GM23248 (cell line): ENCODE measurements at regions not wholly inside any gene's neighbourhood (a gene's known extent, or its start where the extent isn't known, plus 50 kb on each side); places are given as distances from the start of the nearest gene placed in this dataset.

Experiments
- DNase-seq: peaks from one replicate; pipeline ENCODE4 v3.0.0-alpha.2; 2015
- H2AFZ ChIP-seq: fragments of 200-600 bp; sonication (generic); 2 replicates; pipeline ENCODE4 v1.6.1; 2016; ENCODE audit warnings: antibody characterized with exemption
- H3F3A ChIP-seq: fragments of 200-600 bp; sonication (generic); 2 replicates; pipeline ENCODE4 v1.6.1; 2016; ENCODE audit warnings: mild to moderate bottlenecking, antibody characterized with exemption, mixed run types; ENCODE audit not compliant: insufficient read depth
- H3K27ac ChIP-seq: fragments of 200-600 bp; sonication (generic); 2 replicates; pipeline ENCODE4 v1.5.1; 2016; ENCODE audit warnings: mild to moderate bottlenecking
- H3K27me3 ChIP-seq: fragments of 200-600 bp; sonication (generic); replicated peaks from 2 replicates; pipeline ENCODE4 v1.6.1; 2016; ENCODE audit warnings: mild to moderate bottlenecking; ENCODE audit not compliant: insufficient read depth
- H3K36me3 ChIP-seq: fragments of 200-600 bp; sonication (generic); 2 replicates; pipeline ENCODE4 v1.6.1; 2016; ENCODE audit warnings: low read depth, mild to moderate bottlenecking
- H3K4me1 ChIP-seq: fragments of 200-600 bp; sonication (generic); 2 replicates; pipeline ENCODE4 v1.6.1; 2016; ENCODE audit warnings: mild to moderate bottlenecking; ENCODE audit not compliant: insufficient read depth
- H3K4me2 ChIP-seq: fragments of 200-600 bp; sonication (generic); one replicate; pipeline ENCODE4 v1.6.1; 2016; ENCODE audit warnings: mild to moderate bottlenecking; ENCODE audit not compliant: unreplicated experiment
- H3K4me3 ChIP-seq: fragments of 200-600 bp; sonication (generic); 2 replicates; pipeline ENCODE4 v1.5.1; 2016; ENCODE audit warnings: mild to moderate bottlenecking
- H3K79me2 ChIP-seq: fragments of 200-600 bp; sonication (generic); 2 replicates; pipeline ENCODE4 v1.6.1; 2016; ENCODE audit warnings: mild to moderate bottlenecking; ENCODE audit not compliant: insufficient read depth
- H3K9ac ChIP-seq: fragments of 200-600 bp; sonication (generic); 2 replicates; pipeline ENCODE4 v1.6.1; 2016; ENCODE audit warnings: mild to moderate bottlenecking
- H3K9me2 ChIP-seq: fragments of 200-600 bp; sonication (generic); 2 replicates; pipeline ENCODE4 v1.6.1; 2016; ENCODE audit warnings: mixed run types, mild to moderate bottlenecking, moderate library complexity; ENCODE audit not compliant: insufficient read depth
- H3K9me3 ChIP-seq: fragments of 200-600 bp; sonication (generic); one replicate; pipeline ENCODE4 v1.6.1; 2017; ENCODE audit warnings: low read depth
- H4K20me1 ChIP-seq: fragments of 200-600 bp; sonication (generic); 2 replicates; pipeline ENCODE4 v1.6.0; 2016; ENCODE audit not compliant: insufficient read depth
- EZH2 ChIP-seq: fragments of 200-600 bp; sonication (generic); IDR thresholded peaks from 2 replicates; pipeline ENCODE4 v1.6.1; 2018; ENCODE audit warnings: antibody characterized with exemption, mild to moderate bottlenecking; ENCODE audit not compliant: insufficient read depth, poor library complexity, severe bottlenecking
- EZH2phosphoT487 ChIP-seq: fragments of 200-600 bp; sonication (generic); IDR thresholded peaks from 2 replicates; pipeline ENCODE4 v1.6.1; 2018; ENCODE audit warnings: antibody characterized with exemption, moderate library complexity, mild to moderate bottlenecking, low read depth; ENCODE audit not compliant: insufficient read depth
- WGBS, 2 experiments: methylation state at CpG; one replicate each; pipeline ENCODE4 v1.1.6; 2015 to 2017; ENCODE audit warnings: low lambda C conversion rate in 2 of 2, low coverage in 1 of 2; ENCODE audit errors: missing lambda C conversion rate in 2 of 2; 5-methylcytosine and 5-hydroxymethylcytosine counted together
- in situ Hi-C: fragments of 300-500 bp; cut with MboI; formaldehyde crosslinking; loops from 2 replicates; pipeline ENCODE4 v1.15.0; 2020

DNA sequence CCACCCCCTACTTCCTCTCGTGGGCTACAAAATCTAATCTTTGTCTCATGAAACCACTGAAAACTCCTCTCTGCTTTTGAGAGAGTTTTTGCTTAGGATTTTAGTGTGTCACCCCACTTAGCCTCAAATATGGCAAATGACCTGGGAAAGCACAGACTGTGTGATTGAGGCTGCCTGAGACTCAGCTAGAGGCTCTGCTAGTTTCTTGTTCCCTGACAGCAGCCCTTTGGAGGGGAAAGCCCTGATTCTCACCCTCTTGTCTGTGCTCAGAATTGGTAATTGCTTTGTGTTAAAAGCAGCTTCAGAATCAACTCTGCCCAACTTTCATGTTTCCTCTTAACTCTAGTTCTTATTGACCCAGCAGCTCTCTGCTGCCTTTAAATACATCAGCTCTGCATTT is 85.6 kb upstream of the ZP4 start:
- WGBS, 2 experiments, result 0 to 6% methylated on average over 1 of the region's 1 CpG
- no peak overlapping the region for H2AFZ ChIP-seq
- no peak overlapping the region for H3K4me3 ChIP-seq
- no peaks in the 10 kb centered on the region for H4K20me1 ChIP-seq
- H3K4me2 ChIP-seq, result no peak overlapping the region
- no peaks in the 10 kb centered on the region for H3F3A ChIP-seq
- no peak overlapping the region for H3K27ac ChIP-seq
- H3K9ac ChIP-seq, result no peak overlapping the region
- TF ChIP-seq EZH2phosphoT487 (no peak), EZH2 (no peak)
- no peaks in the 10 kb centered on the region for H3K4me1 ChIP-seq
- in situ Hi-C loops, result no loop called here
- H3K9me2 ChIP-seq, result no peaks in the 10 kb centered on the region
- no peaks in the 10 kb centered on the region for H3K79me2 ChIP-seq
- H3K27me3 ChIP-seq, result no peaks in the 10 kb centered on the region
- no peak for DNase-seq
- no peaks in the 10 kb centered on the region for H3K9me3 ChIP-seq
- H3K36me3 ChIP-seq, result no peaks in the 10 kb centered on the region

DNA sequence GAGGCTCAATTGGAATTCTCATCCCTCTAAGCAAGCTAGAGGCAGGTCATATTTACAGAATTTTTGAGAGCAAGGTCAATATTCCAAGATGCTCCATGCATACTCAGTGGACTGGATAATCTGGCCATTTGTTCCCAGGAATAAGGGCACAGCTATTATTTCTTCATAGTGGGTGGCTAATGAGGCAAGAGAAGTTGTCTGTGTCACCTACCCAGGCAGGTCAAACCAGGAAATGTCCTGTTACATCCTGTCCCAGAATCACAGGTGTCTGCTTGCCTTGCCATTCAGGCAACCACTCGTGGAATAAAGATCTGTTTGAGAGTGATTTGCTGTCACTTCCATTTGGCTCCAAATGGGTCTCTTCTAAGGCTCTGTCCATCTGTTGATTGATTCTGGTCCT is 85.2 kb upstream of the ZP4 start:
- H3K9me2 ChIP-seq, result no peaks in the 10 kb centered on the region
- H3K36me3 ChIP-seq, result no peaks in the 10 kb centered on the region
- H3K4me3 ChIP-seq, result no peak overlapping the region
- no peak overlapping the region for H3K9ac ChIP-seq
- no peak overlapping the region for H2AFZ ChIP-seq
- H3K27me3 ChIP-seq, result no peaks in the 10 kb centered on the region
- H3K79me2 ChIP-seq, result no peaks in the 10 kb centered on the region
- H4K20me1 ChIP-seq, result no peaks in the 10 kb centered on the region
- TF ChIP-seq EZH2 (no peak), EZH2phosphoT487 (no peak)
- no peak overlapping the region for H3K27ac ChIP-seq
- H3K9me3 ChIP-seq, result no peaks in the 10 kb centered on the region
- no peaks in the 10 kb centered on the region for H3K4me1 ChIP-seq
- in situ Hi-C loops, result no loop called here
- H3F3A ChIP-seq, result no peaks in the 10 kb centered on the region
- no peak overlapping the region for H3K4me2 ChIP-seq
- no peak for DNase-seq
- WGBS, 2 experiments, result 0% methylated on average over 1 of the region's 1 CpG

DNA sequence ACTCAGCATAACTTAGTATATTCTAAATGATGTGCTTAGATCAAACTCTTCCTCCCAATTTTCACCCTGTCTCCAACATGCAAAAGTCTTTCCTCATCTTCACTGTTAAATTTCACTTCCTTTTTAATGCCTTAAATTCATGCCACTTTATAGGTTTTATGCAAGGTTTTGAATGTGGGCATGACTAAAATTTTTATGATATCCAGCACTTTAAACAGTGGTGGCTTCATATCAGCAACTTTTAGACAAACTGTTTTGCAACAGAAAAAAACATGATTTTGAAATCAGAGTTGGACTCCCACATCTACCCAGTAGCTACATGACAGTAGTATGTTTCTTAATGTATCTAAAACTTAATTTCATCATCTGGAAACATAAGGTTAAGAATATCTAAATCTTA is 84.7 kb upstream of the ZP4 start:
- Histone ChIP-seq H3F3A (no peaks in the 10 kb centered on the region), H2AFZ (no peak overlapping the region), H3K36me3 (no peaks in the 10 kb centered on the region), H3K9me2 (no peaks in the 10 kb centered on the region), H3K79me2 (no peaks in the 10 kb centered on the region), H4K20me1 (no peaks in the 10 kb centered on the region), H3K9me3 (no peaks in the 10 kb centered on the region), H3K9ac (no peak overlapping the region), H3K4me3 (no peak overlapping the region), H3K27me3 (no peaks in the 10 kb centered on the region), H3K4me1 (no peaks in the 10 kb centered on the region), H3K4me2 (no peak overlapping the region), H3K27ac (no peak overlapping the region)
- in situ Hi-C loops, result no loop called here
- no peak for TF ChIP-seq EZH2phosphoT487
- TF ChIP-seq EZH2, result no peak
- no peak for DNase-seq

DNA sequence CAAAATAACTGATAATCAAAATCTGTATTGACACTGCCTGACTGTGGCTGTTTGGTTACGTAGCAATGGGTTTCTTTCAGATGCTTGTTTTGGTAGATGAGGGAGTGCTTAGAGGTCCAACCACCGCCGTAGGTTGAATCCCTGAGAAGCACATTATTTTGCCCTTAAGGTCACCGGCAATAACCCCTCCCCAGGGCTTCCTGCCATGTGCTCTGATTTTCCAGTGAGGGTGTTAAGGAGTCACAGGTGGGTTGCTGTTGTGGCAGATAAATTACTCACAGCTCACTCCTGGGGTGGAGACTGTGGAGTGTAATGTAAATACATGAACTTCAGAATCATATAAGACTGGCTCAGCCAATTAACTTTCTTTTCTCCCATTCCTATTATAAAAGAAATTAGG is 81.5 kb upstream of the ZP4 start:
- H3K79me2 ChIP-seq, result no peaks in the 10 kb centered on the region
- in situ Hi-C loops, result no loop called here
- no peak overlapping the region for H3K27ac ChIP-seq
- H3K4me2 ChIP-seq, result no peak overlapping the region
- no peak for TF ChIP-seq EZH2phosphoT487
- TF ChIP-seq EZH2, result no peak
- no peak overlapping the region for H3K4me3 ChIP-seq
- no peaks in the 10 kb centered on the region for H3F3A ChIP-seq
- no peaks in the 10 kb centered on the region for H3K27me3 ChIP-seq
- H4K20me1 ChIP-seq, result no peaks in the 10 kb centered on the region
- no peak overlapping the region for H3K9ac ChIP-seq
- H3K36me3 ChIP-seq, result no peaks in the 10 kb centered on the region
- H2AFZ ChIP-seq, result no peak overlapping the region
- H3K9me2 ChIP-seq, result no peaks in the 10 kb centered on the region
- no peaks in the 10 kb centered on the region for H3K9me3 ChIP-seq
- no peak for DNase-seq
- no peaks in the 10 kb centered on the region for H3K4me1 ChIP-seq
- WGBS, 2 experiments, result 4 to 9% methylated on average over 4 of the region's 4 CpGs

DNA sequence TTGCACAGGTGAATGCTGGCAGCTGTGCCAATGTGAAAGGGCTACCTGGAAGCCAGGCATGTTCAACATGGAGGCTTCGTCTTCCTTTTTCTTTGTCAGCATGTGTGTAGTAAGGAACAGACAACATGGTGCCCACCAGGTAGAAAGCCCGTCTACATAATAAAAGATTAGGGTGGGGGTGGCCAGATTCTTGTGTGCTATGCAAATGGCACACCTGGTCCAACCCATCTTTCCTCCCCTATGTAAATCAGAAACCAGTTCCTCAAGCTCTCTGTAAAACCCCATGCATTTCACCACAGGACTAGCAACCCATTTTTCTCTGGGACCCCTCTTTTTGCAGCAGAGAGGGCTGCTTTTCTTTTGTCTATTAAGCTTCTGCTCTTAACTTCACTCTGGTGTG is 72.3 kb upstream of the ZP4 start:
- Histone ChIP-seq H3K9ac (no peak overlapping the region), H3K27me3 (no peaks in the 10 kb centered on the region), H3K9me2 (no peaks in the 10 kb centered on the region), H3K79me2 (no peaks in the 10 kb centered on the region), H3K36me3 (no peaks in the 10 kb centered on the region), H3K4me3 (no peak overlapping the region), H2AFZ (no peak overlapping the region), H4K20me1 (no peaks in the 10 kb centered on the region), H3F3A (no peaks in the 10 kb centered on the region), H3K4me1 (no peaks in the 10 kb centered on the region), H3K9me3 (no peaks in the 10 kb centered on the region), H3K4me2 (no peak overlapping the region), H3K27ac (no peak overlapping the region)
- no peak for TF ChIP-seq EZH2
- no peak for TF ChIP-seq EZH2phosphoT487
- in situ Hi-C loops, result no loop called here
- DNase-seq, result no peak
- WGBS, 2 experiments, result 12 to 15% methylated on average over 2 of the region's 2 CpGs
